ENCODE measurements at regions not wholly inside any gene's neighbourhood (a gene's known extent, or its start where the extent isn't known, plus 50 kb on each side); places are given as distances from the start of the nearest gene placed in this dataset.

- H3K4me3 ChIP-seq (ENCODE audit: low read depth, low read length, poor library complexity, severe bottlenecking): no peak overlapping the region
- no peak overlapping the region for H3K4me2 ChIP-seq (ENCODE audit: low read length)
- H3K4me1 ChIP-seq (ENCODE audit: insufficient read depth, low read length, poor library complexity, severe bottlenecking): no peaks in the 10 kb centered on the region
- no peaks in the 10 kb centered on the region for H3K9me2 ChIP-seq (ENCODE audit: insufficient read depth, low read length)
- POLR2A ChIA-PET: no interaction called here
- H3K9me3 ChIP-seq (ENCODE audit: low read length): no peaks in the 10 kb centered on the region
- BruUV-seq (replicated peaks): no TSS peak
- no peak overlapping the region for H3K27ac ChIP-seq (ENCODE audit: low read depth, low read length, poor library complexity, severe bottlenecking)
- TF ChIP-seq EZH2phosphoT487 (IDR thresholded peaks at IDR 0.05; ENCODE audit: borderline replicate concordance, low read depth, low read length) (no peak), CTCF (conservative IDR thresholded peaks at IDR 0.05; ENCODE audit: low read length) (no peak)
- CTCF ChIA-PET (ENCODE audit: unreplicated experiment): no interaction called here
- H3K79me2 ChIP-seq (ENCODE audit: insufficient read depth, low read depth, low read length): no peaks in the 10 kb centered on the region
- DNase-seq (ENCODE audit: low spot score): no peak
- H3K36me3 ChIP-seq (ENCODE audit: insufficient read depth, low read length): no peaks in the 10 kb centered on the region
- intact Hi-C loops (cut with micrococcal nuclease; ENCODE audit: unreplicated experiment): no loop called here
- H4K20me1 ChIP-seq (ENCODE audit: insufficient read depth, low read length): no peaks in the 10 kb centered on the region
- H2AFZ ChIP-seq (ENCODE audit: low read length): no peak overlapping the region
Observed at GRCh38 chr3:41064526-41064925, 134.8 kb upstream of the CTNNB1 start.

GRCh38 chr3:41065340-41065739, 134.0 kb upstream of the CTNNB1 start:
- DNase-seq (ENCODE audit: low spot score): no peak
- Histone ChIP-seq H3K27ac (ENCODE audit: low read depth, low read length, poor library complexity, severe bottlenecking) (no peak overlapping the region), H3K9me2 (ENCODE audit: insufficient read depth, low read length) (no peaks in the 10 kb centered on the region), H3K36me3 (ENCODE audit: insufficient read depth, low read length) (no peaks in the 10 kb centered on the region), H3K4me3 (ENCODE audit: low read depth, low read length, poor library complexity, severe bottlenecking) (no peak overlapping the region), H3K79me2 (ENCODE audit: insufficient read depth, low read depth, low read length) (no peaks in the 10 kb centered on the region), H2AFZ (ENCODE audit: low read length) (no peak overlapping the region), H3K4me2 (ENCODE audit: low read length) (no peak overlapping the region), H3K9me3 (ENCODE audit: low read length) (no peaks in the 10 kb centered on the region), H4K20me1 (ENCODE audit: insufficient read depth, low read length) (no peaks in the 10 kb centered on the region), H3K4me1 (ENCODE audit: insufficient read depth, low read length, poor library complexity, severe bottlenecking) (no peaks in the 10 kb centered on the region)
- intact Hi-C loops (cut with micrococcal nuclease; ENCODE audit: unreplicated experiment): no loop called here
- ChIA-PET POLR2A (interaction anchor here (0.7 kb wide), 1 partner anchor 801 kb away, joined by 3 read pairs; no protein-coding TSS in a partner anchor), CTCF (ENCODE audit: unreplicated experiment) (no interaction called here)
- no TSS peak for BruUV-seq (replicated peaks)
- TF ChIP-seq CTCF (conservative IDR thresholded peaks at IDR 0.05; ENCODE audit: low read length) (no peak), EZH2phosphoT487 (IDR thresholded peaks at IDR 0.05; ENCODE audit: borderline replicate concordance, low read depth, low read length) (no peak)

GRCh38 chr3:41073190-41073589, 126.1 kb upstream of the CTNNB1 start:
- H4K20me1 ChIP-seq (ENCODE audit: insufficient read depth, low read length): no peaks in the 10 kb centered on the region
- H3K4me1 ChIP-seq (ENCODE audit: insufficient read depth, low read length, poor library complexity, severe bottlenecking): no peaks in the 10 kb centered on the region
- no peaks in the 10 kb centered on the region for H3K36me3 ChIP-seq (ENCODE audit: insufficient read depth, low read length)
- no peaks in the 10 kb centered on the region for H3K9me2 ChIP-seq (ENCODE audit: insufficient read depth, low read length)
- H3K27ac ChIP-seq (ENCODE audit: low read depth, low read length, poor library complexity, severe bottlenecking): no peak overlapping the region
- intact Hi-C loops (cut with micrococcal nuclease; ENCODE audit: unreplicated experiment): no loop called here
- ChIA-PET CTCF (ENCODE audit: unreplicated experiment) (no interaction called here), POLR2A (no interaction called here)
- H3K9me3 ChIP-seq (ENCODE audit: low read length): no peaks in the 10 kb centered on the region
- no TSS peak for BruUV-seq (replicated peaks)
- H3K79me2 ChIP-seq (ENCODE audit: insufficient read depth, low read depth, low read length): no peaks in the 10 kb centered on the region
- DNase-seq (ENCODE audit: low spot score): no peak
- no peak overlapping the region for H3K4me3 ChIP-seq (ENCODE audit: low read depth, low read length, poor library complexity, severe bottlenecking)
- no peak overlapping the region for H2AFZ ChIP-seq (ENCODE audit: low read length)
- TF ChIP-seq CTCF (conservative IDR thresholded peaks at IDR 0.05; ENCODE audit: low read length) (no peak), EZH2phosphoT487 (IDR thresholded peaks at IDR 0.05; ENCODE audit: borderline replicate concordance, low read depth, low read length) (no peak)
- H3K4me2 ChIP-seq (ENCODE audit: low read length): no peak overlapping the region

All from OCI-LY7 (cell line).